Right atrium auricular region (tissue), 2 donors: ENCODE measurements at regions not wholly inside any gene's neighbourhood (a gene's known extent, or its start where the extent isn't known, plus 50 kb on each side); places are given as distances from the start of the nearest gene placed in this dataset.

Experiments
- DNase-seq: peaks from one replicate; pipeline ENCODE4 v3.0.0-alpha.2; 2019; ENCODE audit warnings: low spot score
- H3K27ac ChIP-seq, 2 donors: fragments of 200-600 bp; sonication (generic); 1 replicate in 1 of 2; 2 replicates in 1 of 2; pipeline ENCODE4 v1.5.1; 2016 to 2019
- H3K27me3 ChIP-seq, 2 donors: fragments of 200-600 bp; sonication (generic); one replicate each; pipeline versions ENCODE4 v1.5.1 to v1.6.0; 2017 to 2019
- H3K36me3 ChIP-seq: fragments of 200-600 bp; sonication (generic); one replicate; pipeline ENCODE4 v1.5.1; 2016
- H3K4me1 ChIP-seq, 2 donors: fragments of 200-600 bp; sonication (generic); one replicate each; pipeline versions ENCODE4 v1.5.1 to v1.6.0; 2017 to 2019
- H3K4me3 ChIP-seq, 2 donors: fragments of 200-600 bp; sonication (generic); 1 replicate in 1 of 2; 2 replicates in 1 of 2; pipeline ENCODE4 v1.5.1; 2017 to 2019; ENCODE audit warnings: mild to moderate bottlenecking in 1 of 2, moderate library complexity in 1 of 2
- H3K9me3 ChIP-seq, 2 donors: fragments of 200-600 bp; sonication (generic); one replicate each; pipeline ENCODE4 v1.5.1; 2019
- TF ChIP-seq, protein P1 (sequence below), 2 donors: fragments of 200-600 bp; sonication (generic); IDR thresholded peaks; one replicate each; pipeline ENCODE4 v1.5.1; 2019; ENCODE audit warnings: antibody characterized with exemption in 2 of 2

DNA sequence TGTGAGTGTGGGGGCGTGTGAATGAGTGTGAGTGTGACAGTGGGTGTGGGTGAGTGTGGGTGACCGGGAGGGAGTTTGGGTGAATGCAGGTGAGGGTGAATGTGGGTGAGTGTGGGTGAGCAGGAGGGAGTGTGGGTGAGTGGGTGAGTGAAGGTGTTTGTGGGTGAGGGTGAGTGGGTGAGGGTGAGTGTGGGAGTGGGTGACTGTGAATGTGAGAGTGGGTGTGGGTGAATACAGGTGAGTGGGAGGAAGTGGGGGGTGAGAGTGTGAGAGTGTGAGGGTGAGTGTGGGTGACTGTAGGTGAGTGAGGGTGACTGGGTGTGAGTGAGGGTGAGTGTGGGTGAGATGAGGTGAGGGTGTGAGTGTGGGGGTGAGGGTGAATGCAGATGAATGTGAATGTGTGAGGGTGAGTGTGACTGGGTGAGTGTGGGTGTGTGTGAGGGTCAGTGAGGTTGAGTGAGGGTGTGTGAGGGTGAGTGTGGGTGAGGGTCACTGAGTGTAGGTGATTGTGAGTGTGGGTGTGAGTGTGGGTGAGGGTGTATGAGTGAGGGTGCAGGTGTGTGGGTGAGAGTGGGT is 1677.3 kb upstream of the TENM3 start:
- H3K36me3 ChIP-seq, result no peaks in the 10 kb centered on the region
- H3K4me3 ChIP-seq, result no peak overlapping the region
- TF ChIP-seq, protein P1, sequence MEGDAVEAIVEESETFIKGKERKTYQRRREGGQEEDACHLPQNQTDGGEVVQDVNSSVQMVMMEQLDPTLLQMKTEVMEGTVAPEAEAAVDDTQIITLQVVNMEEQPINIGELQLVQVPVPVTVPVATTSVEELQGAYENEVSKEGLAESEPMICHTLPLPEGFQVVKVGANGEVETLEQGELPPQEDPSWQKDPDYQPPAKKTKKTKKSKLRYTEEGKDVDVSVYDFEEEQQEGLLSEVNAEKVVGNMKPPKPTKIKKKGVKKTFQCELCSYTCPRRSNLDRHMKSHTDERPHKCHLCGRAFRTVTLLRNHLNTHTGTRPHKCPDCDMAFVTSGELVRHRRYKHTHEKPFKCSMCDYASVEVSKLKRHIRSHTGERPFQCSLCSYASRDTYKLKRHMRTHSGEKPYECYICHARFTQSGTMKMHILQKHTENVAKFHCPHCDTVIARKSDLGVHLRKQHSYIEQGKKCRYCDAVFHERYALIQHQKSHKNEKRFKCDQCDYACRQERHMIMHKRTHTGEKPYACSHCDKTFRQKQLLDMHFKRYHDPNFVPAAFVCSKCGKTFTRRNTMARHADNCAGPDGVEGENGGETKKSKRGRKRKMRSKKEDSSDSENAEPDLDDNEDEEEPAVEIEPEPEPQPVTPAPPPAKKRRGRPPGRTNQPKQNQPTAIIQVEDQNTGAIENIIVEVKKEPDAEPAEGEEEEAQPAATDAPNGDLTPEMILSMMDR (IDR thresholded peaks at IDR 0.05), result no peak
- no peaks in the 10 kb centered on the region for H3K4me1 ChIP-seq
- H3K27ac ChIP-seq, result no peak overlapping the region
- H3K9me3 ChIP-seq, result no peaks in the 10 kb centered on the region
- DNase-seq, result no peak
- H3K27me3 ChIP-seq, result no peaks in the 10 kb centered on the region

DNA sequence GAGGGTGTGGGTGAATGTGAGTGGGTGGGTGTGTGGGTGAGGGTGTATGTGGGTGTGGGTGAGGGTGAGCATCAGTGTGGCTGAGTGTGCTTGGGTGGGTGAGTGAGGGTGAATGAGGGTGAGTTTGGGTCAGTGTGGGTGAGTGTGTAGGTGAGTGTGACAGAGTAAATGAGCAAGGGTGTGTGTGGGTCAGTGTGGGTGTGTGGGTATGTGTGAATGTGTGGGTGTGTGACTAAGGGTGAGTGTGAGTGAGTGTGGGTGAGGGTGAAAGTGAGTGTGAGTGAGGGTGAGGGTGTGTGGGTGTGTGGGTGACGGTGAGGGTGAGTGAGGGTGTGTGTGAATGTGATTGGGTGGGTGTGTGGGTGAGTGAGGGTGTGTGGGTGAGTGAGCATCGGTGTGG is 1676.7 kb upstream of the TENM3 start:
- no peak for DNase-seq
- TF ChIP-seq, protein P1 (IDR thresholded peaks at IDR 0.05), result no peak

DNA sequence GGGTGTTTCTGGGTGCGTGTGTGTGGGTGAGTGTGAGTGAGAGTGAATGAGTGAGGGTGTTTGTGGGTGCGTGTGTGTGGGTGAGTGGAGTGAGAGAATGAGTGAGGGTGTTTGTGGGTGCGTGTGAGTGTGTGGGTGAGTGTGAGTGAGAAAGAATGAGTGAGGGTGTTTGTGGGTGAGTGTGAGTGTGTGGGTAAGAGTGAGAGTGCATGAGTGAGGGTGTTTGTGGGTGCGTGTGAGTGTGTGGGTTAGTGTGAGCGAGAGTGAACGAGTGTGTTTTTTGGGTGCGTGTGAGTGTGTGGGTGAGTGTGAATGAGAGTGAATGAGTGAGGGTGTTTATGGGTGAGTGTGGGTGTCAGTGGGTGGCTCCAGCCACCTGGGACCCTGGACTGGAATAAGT is 1676.1 kb upstream of the TENM3 start:
- H3K9me3 ChIP-seq, result no peaks in the 10 kb centered on the region
- no peaks in the 10 kb centered on the region for H3K27me3 ChIP-seq
- TF ChIP-seq, protein P1 (IDR thresholded peaks at IDR 0.05), result no peak

More for the DNA sequence above, 1676.7 kb upstream of the TENM3 start:
- Histone ChIP-seq H3K27ac (no peak overlapping the region), H3K27me3 (no peaks in the 10 kb centered on the region), H3K9me3 (no peaks in the 10 kb centered on the region), H3K36me3 (no peaks in the 10 kb centered on the region), H3K4me3 (no peak overlapping the region), H3K4me1 (no peaks in the 10 kb centered on the region)

DNA sequence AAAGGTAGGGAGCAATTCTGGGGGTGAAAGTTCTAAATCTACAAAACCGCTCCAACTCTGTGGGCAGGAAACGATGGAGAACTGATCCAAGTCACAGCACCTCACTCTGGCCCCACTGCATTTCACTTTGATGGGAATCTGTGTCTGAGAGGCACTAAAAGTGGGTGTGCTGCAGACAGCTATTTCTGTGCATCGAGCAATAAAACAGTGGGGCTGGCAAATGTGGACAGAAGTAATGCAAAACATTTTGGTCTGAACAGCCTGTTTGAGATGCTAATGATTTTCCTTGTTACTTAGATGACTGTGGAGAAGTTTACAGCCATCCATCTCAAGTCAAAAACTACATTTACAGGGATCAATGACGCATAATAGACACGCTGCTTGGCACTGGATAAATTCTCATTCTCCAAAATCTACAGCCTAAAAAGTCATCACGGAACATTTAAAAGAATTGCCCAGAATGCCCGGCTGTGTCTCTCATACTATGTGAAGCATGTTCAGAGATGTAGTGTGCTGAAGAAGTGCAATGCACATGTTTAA is 1671.6 kb upstream of the TENM3 start:
- TF ChIP-seq, protein P1 (IDR thresholded peaks at IDR 0.05), result no peak
- Histone ChIP-seq H3K4me3 (no peak overlapping the region), H3K36me3 (no peaks in the 10 kb centered on the region), H3K27ac (no peak overlapping the region), H3K9me3 (no peaks in the 10 kb centered on the region), H3K4me1 (no peaks in the 10 kb centered on the region), H3K27me3 (no peaks in the 10 kb centered on the region)
- no peak for DNase-seq

More for the DNA sequence above, 1676.1 kb upstream of the TENM3 start:
- DNase-seq, result no peak
- H3K36me3 ChIP-seq, result no peaks in the 10 kb centered on the region
- no peak overlapping the region for H3K4me3 ChIP-seq
- H3K27ac ChIP-seq, result no peak overlapping the region
- H3K4me1 ChIP-seq, result no peaks in the 10 kb centered on the region

DNA sequence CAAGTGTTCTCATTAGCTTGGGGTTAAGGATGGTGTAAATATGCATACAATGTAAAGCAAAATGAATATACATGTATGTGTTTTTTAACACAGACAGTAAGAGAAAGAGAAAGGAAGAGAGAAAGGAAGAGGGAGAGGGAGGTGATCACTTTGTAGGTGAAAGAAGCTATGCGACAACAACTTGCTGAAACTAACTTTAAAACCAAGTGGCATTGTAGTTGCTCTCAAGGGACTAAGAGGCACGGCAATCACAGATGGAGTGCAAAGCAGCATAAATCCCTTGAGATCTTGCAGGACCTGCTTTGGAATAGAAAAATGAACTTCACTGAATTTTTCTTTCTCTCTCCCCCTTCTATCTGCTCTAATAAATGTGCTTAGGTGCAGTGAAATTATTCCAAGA is 1665.0 kb upstream of the TENM3 start:
- H3K36me3 ChIP-seq, result no peaks in the 10 kb centered on the region
- DNase-seq, result no peak
- TF ChIP-seq, protein P1 (IDR thresholded peaks at IDR 0.05), result no peak
- H3K27me3 ChIP-seq, result no peaks in the 10 kb centered on the region
- no peak overlapping the region for H3K27ac ChIP-seq
- H3K4me3 ChIP-seq, result no peak overlapping the region
- no peaks in the 10 kb centered on the region for H3K9me3 ChIP-seq
- H3K4me1 ChIP-seq, result no peaks in the 10 kb centered on the region

DNA sequence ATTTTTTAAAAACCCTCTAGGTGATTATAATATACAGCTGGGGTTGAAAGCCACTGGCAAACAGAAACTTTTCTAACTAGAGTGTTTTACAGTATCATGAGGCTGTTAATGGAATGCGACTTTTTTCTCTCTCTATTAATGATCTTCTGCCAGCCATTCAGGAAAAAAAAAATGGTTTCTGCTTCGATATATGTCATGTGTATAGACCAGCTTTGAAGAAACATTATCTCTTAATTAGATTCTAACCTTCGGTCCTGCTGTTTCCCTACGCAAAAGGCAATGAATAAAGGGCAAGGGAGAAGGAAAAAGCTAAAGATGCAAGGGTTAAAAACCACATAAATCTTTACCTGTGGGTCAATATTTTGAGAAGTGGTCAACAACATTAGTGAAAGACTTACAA is 1662.1 kb upstream of the TENM3 start:
- TF ChIP-seq, protein P1 (IDR thresholded peaks at IDR 0.05), result no peak
- Histone ChIP-seq H3K27ac (no peak overlapping the region), H3K4me3 (no peak overlapping the region)

More for the DNA sequence above, 1662.1 kb upstream of the TENM3 start:
- H3K36me3 ChIP-seq, result no peaks in the 10 kb centered on the region
- H3K4me1 ChIP-seq, result no peaks in the 10 kb centered on the region
- no peak for DNase-seq
- H3K27me3 ChIP-seq, result no peaks in the 10 kb centered on the region
- no peaks in the 10 kb centered on the region for H3K9me3 ChIP-seq
